IMR-90 (cell line): ENCODE measurements at regions not wholly inside any gene's neighbourhood (a gene's known extent, or its start where the extent isn't known, plus 50 kb on each side); places are given as distances from the start of the nearest gene placed in this dataset.
"Not testable (repeated sequence)": the region's sequence is repeated elsewhere in the genome, so short reads cannot be mapped to it uniquely, and the experiment has no call there.

Experiments used
- CEBPB ChIP-seq: IDR thresholded peaks from 2 replicates; pipeline ENCODE4 v1.6.1; 2012; ENCODE audit warnings: low read depth, low read length, improper control_type of control experiment
- CHD1 ChIP-seq: IDR thresholded peaks from 2 replicates; pipeline ENCODE4 v1.6.1; 2012; ENCODE audit warnings: low read depth, low read length, improper control_type of control experiment
- POLR2A ChIP-seq: IDR thresholded peaks from 2 replicates; pipeline ENCODE4 v1.6.1; 2012; ENCODE audit warnings: mild to moderate bottlenecking, low read depth, low read length
- RCOR1 ChIP-seq: IDR thresholded peaks from 2 replicates; pipeline ENCODE4 v1.6.1; 2012; ENCODE audit warnings: mild to moderate bottlenecking, low read length, improper control_type of control experiment; ENCODE audit not compliant: insufficient replicate concordance
- SMC3 ChIP-seq: fragments of 150-350 bp; IDR thresholded peaks from 2 replicates; pipeline ENCODE4 v1.6.1; 2016; ENCODE audit warnings: low read depth, mild to moderate bottlenecking, antibody characterized with exemption, low read length, moderate library complexity
- TF ChIP-seq, protein P1 (sequence below): conservative IDR thresholded peaks from 2 replicates; pipeline ENCODE4 v1.5.1; 2012; ENCODE audit warnings: mild to moderate bottlenecking, low read depth, low read length, improper control_type of control experiment

DNA sequence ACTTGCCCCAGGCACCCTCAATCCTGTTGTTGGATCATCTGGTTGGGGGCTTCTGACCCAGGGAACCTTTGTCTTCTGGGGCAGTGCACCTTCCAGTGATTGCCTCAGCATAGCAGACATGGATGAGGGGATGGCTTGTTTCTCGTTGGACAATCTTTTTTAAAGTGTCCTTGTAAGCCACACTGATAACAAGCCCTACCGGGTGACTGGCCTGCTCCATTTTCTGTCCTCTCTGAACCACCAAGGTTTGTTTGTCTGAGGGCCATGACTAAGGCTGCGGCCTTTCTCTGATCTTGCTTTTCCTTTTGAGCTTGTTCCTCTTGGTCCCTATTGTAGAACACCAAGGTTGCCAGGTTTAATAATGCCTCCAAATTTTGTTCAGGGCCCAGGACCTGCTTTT, 66.0 kb upstream of the AADACL2 start:
- not testable (repeated sequence) for TF ChIP-seq POLR2A, RCOR1, SMC3, CEBPB, CHD1
- TF ChIP-seq, protein P1, sequence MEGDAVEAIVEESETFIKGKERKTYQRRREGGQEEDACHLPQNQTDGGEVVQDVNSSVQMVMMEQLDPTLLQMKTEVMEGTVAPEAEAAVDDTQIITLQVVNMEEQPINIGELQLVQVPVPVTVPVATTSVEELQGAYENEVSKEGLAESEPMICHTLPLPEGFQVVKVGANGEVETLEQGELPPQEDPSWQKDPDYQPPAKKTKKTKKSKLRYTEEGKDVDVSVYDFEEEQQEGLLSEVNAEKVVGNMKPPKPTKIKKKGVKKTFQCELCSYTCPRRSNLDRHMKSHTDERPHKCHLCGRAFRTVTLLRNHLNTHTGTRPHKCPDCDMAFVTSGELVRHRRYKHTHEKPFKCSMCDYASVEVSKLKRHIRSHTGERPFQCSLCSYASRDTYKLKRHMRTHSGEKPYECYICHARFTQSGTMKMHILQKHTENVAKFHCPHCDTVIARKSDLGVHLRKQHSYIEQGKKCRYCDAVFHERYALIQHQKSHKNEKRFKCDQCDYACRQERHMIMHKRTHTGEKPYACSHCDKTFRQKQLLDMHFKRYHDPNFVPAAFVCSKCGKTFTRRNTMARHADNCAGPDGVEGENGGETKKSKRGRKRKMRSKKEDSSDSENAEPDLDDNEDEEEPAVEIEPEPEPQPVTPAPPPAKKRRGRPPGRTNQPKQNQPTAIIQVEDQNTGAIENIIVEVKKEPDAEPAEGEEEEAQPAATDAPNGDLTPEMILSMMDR: not testable (repeated sequence)
